Femur (tissue), 1 donor: ENCODE measurements at regions not wholly inside any gene's neighbourhood (a gene's known extent, or its start where the extent isn't known, plus 50 kb on each side); places are given as distances from the start of the nearest gene placed in this dataset.
A peak's percentile ranks its signal among the peaks of the same experiment; 100 is the strongest.

ENCODE experiments used
- DNase-seq: peaks from one replicate; pipeline ENCODE4 v3.0.0-alpha.2; 2017

DNA sequence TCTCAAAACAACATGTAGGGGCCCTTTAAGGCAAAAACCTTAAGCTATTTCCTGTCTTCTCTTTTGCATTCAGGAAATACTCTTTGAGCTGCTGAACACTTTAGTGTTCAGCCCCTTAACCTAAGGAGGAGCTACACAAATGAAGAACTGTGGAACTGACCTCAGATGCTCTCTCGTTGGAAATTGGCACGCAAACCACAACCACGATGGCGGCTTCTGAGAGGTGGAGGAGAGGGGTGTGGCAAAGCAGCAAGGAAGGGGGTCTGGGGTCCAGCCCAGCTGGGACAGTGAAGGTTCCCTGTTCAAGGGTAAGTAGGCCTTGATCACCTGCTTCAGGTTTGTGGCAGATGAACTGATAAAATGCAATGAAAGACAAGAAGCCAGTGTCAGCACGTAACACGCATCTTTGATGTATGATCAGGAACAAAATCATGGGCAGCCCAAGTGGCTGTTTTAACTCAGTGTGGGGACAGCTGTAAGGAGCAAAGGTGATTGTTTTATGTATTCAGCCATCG, 291.6 kb upstream of the TNRC6C start:
- DNase-seq, result no peak

DNA sequence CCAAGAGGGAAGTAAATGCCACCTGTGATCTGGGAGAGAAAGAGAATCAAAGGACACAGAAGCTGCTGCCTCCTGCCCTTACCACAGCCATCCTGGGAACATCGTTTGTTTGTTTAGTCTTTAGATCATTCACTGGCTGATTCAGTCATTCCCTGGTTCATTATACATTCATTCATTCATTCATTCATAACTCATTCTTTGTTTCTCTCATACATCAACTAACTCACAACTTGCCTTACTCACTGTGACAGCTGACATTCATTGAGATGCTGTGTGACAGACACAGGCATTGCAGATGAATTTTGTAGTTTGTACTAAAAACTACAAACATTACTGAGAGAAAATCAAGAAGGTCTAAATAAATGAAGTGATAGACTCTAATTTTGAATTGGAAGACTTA, 291.0 kb upstream of the TNRC6C start:
- DNase-seq, result no peak

DNA sequence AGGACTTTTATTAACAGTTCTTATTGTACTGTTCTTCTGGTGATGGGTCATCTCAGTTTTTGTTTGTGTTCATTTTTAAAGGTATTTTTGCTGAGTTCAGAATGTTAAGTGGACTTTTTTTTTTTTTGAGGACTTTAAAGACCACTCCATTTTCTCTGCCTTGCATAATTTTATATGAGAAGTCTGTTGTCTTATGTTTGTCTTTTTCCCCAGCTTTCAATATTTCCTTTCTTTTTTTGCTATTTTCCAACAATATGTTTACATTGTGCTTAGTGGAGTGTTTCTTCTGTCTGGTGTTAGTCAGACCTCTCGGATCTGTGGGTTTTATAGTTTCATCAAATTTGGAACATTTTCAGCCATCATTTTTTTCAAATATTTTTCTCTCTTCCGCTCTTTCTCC, 290.0 kb upstream of the TNRC6C start:
- no peak for DNase-seq

DNA sequence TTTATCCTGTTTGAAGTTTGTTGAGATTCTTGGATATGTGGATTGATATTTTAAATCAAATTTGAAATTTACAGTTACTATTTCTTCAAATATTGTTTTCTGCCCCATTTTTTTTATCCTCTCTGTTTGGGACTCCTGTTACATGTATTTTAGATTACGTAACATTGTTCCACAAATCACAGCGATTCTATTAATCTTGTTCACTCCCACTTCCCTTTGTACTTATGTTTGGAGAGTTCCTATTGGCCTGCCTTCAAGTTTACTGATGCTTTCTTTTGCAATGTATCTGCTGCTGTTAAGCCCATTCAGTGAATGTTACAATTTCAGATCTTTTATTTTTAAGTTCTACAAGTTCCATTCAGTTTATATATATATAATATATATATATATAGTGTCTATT, 288.3 kb upstream of the TNRC6C start:
- DNase-seq, result no peak

DNA sequence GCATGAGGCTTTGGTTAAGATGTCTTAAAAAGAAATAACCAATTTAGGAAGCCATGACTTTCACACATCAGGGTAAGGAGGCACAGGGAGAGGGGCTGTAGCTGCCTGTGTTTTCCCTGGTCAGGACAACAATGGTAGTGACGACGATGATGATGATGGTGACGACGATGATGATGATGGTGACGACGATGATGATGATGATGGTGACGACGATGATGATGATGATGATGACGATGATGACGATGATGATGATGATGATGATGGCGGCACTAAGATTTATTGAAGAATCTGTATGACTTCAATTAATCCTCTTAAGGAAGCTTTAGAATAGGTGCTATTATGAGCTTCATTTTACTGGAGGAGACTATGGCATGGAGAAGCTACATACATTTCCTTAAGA, 284.1 kb upstream of the TNRC6C start:
- DNase-seq, result no peak

DNA sequence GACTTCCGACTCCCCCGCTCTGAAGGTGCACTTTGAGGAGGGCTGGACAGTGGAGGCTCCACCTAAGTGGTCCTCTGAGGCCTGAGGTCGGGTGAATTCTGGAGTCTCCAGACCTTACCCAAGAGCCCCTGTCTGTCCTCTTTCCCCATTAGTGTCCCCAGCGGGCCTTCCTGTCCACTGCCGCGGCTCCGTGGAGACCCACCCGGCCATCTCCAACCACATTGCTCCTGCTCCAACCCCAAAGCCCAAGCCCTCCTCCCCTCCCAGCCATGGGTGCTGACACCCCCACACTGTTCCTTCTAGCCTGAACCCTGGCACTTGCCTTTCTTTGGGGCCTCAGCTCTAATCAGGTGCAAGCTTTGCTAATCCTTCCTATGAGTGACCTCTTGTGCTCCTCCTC, 283.1 kb upstream of the TNRC6C start:
- no peak for DNase-seq

DNA sequence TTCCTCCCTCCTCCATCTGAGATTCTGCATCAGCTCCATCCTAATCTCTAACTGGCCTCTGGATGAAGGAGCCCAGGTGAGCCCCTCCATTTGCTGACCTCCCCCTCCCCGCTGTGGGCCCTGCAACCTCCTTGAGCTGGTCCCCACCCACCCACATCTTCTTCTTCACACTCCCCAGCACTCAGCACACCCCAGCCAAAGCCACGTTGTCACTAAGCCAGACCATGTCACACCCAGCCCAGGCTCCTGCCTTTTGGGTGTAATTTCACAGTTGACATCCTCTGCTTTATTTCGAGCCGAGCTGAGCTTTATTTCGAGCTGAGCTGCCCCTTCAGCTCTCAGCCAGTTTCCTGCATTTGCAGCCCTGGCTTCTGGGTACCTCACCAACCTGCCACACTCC, 282.7 kb upstream of the TNRC6C start:
- DNase-seq, result no peak

DNA sequence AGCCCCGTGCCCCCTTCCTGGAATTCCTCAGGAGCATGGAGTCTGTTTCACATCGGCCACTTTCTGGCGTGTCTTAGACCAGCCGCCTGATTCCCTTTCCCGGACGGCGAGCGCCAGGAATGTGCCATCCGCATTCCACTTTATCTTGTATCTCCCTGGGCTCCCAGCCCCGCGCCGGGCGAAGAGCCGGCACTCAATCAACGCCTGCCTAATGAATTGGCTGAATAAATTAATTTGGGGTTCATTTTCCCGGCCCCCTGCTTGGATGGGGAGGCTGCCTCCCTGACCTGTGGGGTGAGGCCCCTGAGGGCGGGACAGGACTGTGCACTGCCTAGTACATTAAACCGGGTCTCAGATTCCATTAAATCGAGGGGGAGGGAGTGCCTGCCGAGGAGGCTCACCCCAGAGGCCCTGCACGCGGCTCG, 282.3 kb upstream of the TNRC6C start:
- DNase-seq, result no peak

DNA sequence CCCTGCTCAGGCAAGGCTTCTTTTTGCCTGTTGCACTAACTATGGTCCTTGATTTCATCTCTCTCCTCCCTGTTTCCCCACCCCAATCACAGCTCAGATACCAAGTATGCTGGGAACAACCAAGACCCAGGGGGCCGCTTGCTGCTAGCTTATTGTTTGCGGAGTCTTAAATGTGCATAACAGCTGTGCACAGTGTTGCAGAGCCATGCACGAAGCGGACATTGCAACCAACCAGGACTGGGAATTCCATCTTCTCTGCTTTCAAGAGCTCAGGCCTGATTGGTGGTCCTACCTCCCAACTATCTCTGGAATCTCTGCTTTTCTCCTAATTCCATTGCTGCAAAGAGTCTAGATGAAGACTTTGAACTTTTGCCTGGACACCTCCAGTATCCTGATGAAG, 281.3 kb upstream of the TNRC6C start:
- DNase-seq, result peak; percentile 64

DNA sequence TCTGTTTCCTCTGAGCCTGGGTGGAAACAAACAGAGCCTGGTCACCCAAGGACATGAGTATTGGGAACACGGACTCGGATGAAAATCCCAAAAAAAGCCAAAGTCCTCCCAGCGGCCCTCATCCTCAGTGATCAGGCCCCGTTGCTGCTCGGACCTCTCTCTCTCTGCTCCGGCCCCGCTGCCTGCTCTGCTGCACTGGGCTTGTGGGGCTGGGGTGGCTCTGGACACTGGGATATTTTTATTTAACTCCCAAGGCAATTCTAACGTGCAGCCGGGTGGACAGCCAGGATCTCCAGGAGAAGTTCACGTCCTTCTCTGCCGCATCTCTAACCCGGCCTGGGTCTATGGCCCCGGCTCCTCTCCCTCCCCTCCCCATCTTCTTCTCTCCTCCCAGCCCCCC, 280.9 kb upstream of the TNRC6C start:
- DNase-seq, result no peak

DNA sequence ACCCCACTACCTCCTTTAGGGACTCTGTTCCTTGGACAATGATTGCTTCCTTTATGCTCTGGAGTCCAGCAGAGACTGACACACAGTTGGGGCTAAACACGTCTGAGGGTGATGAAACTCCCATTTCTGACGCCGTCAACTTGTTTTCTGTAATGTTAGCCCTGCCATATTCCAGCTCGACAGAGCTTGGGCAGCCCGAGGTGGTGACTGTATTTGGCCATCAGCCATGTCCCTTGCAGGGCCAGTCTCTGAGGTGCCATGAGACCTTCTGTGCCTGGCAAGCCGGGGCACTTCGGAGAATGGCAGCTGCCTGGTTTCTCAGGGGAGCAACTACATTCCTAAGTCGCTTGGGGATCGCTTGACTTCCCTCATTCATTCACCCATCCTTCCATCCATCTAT, 278.9 kb upstream of the TNRC6C start:
- DNase-seq, result no peak

DNA sequence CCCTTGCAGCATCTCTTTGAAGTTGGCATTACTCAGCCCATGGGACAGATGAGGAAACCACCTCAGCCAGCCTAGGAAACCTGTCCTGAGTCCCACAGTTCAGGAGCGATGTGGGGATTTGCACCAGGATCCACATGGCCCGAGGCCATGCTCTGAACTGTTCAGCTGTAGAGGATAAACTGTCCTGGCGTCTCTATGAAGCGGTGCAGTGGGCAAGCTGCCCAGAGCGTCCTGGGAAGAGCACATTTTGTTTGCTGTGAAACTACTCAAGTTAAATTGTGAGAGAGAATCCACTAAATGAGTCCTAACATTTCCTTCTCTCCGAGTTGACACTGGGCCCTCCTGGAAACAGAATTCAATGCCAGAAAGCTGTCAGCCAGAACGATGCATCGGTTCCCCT, 276.6 kb upstream of the TNRC6C start:
- DNase-seq, result peak; percentile 84

DNA sequence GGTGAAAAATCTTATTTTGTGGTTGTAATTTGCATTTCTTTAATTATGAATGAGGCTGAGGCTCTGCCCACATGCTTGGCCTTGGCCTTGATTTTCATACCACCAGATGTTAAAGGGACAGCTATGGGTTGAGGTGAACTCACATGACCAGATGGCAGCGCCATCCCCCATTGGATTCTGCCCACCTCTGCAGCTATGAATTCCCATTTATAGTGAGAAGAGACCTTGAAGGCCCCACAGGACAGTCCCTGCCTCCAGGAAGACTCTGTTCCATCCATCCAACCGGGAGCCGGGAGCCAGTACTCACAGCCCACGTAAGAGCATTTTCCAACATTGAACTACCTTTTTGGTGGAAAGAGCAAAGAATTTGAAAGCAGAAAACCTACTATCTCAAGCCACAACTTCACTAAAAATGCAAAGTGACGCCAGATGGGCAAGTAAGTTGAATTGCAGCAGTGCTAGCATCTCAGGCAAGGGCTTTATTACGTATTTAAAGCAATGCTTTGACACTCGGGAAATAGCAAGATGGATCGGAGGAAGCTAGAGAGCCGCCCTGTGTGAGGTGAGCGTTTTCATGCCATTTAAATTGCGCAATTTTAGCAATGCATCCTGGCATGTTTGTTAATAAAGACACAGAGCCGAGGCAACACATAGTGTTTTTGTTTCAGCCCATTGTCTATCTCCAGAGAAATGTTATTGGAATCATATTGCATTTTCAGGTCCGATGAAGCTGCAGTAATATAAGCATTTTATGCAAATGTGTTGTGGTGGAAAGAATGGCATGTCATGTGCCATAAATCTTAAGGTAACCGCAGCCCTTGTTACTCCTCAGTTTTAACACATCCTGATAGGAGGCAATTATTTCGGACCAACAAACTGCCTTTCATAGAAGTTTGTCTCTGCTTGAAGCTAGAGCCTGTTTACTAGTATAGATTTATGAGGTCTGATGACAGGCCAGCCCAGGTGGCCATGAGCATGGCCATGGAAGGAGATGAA, 273.4 kb upstream of the TNRC6C start:
- no peak for DNase-seq

DNA sequence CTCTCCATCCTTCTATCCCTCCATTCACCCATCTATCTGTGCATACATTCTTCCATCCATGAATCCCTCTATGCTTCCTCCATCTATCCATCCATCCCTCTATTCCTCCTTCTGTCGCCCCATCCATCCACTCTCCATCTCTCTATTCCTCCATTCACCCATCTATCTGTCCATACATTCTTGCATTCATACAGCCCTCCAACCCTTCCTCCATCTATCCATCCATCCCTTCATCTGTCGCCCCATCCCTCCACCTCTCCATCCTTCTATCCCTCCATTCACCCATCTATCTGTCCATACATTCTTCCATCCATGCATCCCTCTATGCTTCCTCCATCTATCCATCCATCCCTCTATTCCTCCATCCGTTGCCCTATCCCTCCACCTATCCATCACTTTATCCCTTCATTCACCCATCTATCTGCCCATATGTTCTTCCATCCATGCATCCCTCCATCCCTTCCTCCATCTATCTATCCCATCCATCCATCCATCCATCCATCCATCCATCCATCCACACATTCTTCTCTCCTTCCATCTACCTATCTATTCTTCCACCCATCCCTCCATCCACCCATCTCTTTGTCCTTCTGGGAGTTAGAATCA, 272.5 kb upstream of the TNRC6C start:
- no peak for DNase-seq

DNA sequence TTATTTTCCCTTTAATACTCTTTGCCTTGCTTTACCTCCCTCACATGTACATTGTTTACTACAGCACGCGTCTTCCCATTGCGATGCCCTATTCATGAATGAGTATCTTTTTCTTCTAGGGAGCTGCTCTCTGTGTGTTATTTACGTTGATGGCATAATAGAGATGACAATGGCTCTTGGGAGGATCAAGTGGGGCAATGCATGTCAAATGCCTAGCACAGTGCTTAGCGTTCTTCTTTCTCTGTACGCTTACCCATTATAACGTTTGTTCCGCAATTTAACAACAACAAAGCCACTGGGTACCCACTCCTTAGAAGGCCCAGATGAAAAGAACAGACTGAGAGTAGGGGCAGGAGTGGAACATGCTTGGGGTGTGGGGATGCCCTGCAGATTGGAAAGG, 271.6 kb upstream of the TNRC6C start:
- DNase-seq, result no peak

DNA sequence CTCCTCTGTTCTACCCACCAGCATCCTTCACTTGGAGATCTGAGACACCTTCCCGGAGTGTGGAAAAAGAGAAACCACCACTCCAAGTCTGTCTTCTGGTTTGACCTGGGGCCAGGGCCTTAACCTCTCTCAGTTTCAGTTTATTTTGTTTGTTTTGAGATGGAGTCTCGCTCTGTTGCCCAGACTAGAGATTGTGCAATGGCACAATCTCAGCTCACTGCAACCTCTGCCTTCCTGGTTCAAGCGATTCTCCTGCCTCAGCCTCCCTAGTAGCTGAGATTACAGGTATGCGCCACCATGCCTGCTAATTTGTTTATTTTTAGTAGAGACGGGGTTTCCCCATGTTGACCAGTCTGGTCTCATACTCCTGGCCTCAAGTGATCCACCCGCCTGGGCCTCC, 271.1 kb upstream of the TNRC6C start:
- no peak for DNase-seq

DNA sequence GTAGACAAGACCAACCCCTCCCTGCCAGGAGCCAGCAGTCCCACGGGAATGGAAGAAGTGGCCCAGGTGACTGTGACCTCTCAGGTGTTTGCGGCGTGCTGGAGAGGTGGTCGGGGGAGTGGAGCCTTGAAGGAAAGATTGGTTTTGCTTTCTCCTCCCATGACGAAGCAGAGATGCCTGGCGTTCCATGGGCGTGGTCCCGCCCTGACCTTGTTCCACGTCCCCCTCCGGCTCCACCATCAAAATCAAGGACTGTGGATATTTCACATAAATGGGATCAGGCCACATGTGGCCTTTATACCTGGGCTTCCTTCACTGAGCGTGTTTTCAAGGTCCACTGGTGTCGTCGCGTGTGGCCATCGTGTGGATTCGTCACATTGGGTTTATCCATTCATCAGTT, 270.6 kb upstream of the TNRC6C start:
- no peak for DNase-seq

DNA sequence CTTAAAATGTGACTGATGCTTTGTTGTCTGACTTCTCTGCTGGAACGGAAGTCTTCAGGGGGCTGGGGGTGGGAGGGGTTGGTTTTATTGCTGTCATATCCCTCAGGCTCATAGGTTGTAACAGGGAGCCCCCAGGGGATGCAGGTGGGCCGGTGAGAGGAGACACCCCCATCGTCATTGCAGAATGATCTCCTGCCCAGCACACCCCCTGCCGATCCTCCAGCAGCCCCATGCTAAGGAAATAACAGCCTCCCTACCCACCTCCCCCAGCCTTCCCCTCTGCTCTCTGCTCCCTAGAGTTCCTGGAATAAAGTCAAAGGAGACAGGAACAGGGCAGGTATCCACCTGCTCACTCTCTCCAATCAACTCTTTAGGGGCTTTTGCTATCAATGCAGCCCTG, 270.1 kb upstream of the TNRC6C start:
- no peak for DNase-seq

DNA sequence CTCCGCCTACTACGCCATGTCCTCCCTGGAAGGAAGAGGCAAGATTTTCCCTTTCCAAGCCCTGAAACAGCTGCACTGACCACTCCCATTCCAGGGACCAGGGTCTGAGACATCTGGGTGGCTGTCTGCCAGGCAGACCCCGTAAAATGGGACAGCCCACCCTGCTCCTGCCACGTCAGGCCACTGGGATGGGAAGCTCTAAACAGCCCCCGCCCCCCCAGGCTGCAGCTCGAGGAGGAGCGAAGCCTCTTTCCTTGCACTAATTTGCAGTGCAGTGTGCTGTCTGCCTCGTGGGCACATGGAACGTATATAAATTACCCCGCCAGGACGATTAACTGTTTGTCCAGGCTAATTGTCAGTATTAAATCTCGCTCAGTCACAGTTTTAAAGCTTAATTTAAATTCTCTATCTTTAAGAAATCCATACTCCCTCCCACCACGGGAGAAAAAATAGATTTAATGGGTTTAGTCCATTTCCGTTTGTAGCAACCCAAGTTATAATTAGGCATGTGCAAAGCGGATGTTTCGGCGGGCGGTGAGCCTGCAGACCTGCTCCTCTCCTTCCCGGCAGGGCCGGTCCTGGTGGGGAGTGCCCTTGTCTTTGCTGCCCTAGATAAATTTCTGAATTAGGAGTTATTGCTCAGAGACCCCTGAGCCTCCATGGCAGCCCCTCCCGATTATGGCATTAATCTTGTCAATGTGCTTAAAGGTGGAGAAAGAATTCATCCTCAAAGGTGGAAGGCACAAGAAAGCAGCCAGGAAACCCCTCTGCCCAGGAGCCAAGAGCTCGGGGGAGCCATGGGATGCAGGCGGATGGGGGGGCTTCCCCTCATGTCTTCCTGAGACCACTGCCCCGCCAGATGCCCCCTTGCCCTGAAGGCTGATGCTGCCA, 268.0 kb upstream of the TNRC6C start:
- peak; percentile 85 for DNase-seq

DNA sequence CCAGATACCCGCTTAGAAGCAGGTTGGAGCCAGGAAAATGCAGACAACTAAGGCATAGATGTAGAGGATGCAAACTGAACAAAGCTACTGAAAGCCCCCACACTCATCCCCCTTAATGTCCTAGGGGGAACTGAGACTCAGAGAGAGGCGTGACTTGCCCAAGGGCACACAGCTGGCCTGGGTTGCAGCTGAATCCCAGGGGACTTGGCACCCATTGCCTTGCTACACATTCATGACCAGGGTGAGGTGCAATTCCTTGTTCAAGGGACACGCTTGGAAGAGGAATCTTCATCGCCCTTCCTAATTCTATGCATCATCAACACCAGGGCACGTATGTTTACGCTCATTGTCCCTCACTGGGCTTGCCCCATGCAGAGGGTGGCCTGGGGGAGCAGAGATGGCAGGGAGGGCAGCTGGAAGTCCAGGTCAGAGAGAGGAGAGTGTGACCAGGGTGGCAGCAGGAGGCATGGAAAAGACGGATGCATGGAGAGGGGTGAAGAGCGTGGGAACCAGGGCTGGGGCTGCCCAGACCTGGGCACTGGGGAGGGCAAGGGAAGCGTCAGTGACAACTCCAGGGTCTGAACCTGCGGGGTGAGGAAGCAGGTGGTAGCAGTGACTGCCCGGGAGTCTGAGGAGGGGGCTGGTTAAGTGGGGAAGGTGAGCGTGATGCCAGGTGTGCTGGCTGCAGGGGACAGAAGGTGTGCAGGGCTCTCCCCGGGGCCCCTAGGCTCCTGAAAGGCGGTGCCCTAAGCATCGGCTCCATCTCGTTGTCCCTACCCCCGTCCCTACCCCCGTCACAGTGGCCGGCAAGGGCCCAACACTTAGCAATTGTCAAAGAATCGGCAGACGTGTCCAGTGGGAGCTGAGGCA, 267.1 kb upstream of the TNRC6C start:
- no peak for DNase-seq

DNA sequence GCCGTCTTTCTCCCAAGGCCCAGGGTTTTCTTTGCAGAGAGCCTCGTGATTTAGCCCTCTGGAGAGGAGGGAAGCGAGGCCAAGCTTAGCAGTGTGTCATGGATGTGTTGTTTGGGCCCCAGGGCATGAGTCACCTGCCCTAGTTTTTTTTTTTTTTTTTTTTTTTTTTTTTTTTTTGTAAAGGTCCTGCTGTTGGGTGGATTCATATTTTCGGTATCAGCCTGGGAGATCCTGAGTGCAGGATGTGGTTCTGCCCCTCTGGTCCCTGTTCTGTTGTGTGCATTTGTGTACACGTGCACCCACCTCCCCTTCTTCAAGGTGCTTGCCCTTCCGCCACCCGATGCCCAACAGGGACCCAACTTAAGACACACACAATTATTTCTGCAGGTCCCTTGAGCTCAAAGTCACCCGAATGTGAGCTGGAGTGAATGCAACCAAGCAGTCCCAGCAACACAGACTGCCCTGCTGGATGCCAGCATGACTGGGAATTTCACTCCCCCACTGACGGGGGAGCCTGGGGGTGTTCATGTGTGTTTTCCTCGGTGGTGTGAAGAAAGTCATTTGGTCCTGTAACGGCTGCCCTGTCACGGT, 265.8 kb upstream of the TNRC6C start:
- no peak for DNase-seq

DNA sequence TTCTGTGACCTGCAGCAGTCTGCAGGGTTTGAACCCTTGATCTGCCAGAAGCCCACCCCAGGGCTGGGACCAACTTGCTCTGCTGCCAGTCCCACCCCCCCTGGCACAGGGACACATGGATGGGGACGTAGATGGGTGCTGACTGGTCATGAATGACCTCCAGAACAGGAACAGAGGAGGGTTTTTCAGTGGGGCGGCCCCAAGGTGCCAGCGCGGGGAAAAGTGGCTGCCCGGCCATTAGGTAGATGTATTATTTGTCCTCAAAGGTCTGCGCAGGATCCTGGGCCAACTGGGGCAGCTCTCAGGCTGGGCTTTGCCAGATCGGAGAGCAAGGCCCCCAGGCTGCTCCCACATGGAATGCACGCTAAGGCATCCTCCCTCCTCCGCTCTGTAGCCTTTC, 265.2 kb upstream of the TNRC6C start:
- DNase-seq, result no peak
